Keratinocyte (primary cell): ENCODE measurements at regions not wholly inside any gene's neighbourhood (a gene's known extent, or its start where the extent isn't known, plus 50 kb on each side); places are given as distances from the start of the nearest gene placed in this dataset.

ENCODE experiments used
- EZH2 ChIP-seq: IDR thresholded peaks from one replicate; pipeline ENCODE4 v1.6.1; 2012; ENCODE audit warnings: inconsistent platforms, mild to moderate bottlenecking, low read length, moderate library complexity
- TF ChIP-seq, protein P1 (sequence below), 3 experiments: IDR thresholded peaks in 1 of 3; conservative IDR thresholded peaks in 1 of 3; optimal IDR thresholded peaks in 1 of 3; 2 replicates in 2 of 3; 3 replicates in 1 of 3; pipeline versions ENCODE3 to v1.5.1; 2011; ENCODE audit warnings: low read length in 3 of 3, mild to moderate bottlenecking in 3 of 3, moderate library complexity in 2 of 3, control low read depth in 1 of 3, inconsistent platforms in 1 of 3; ENCODE audit not compliant: insufficient read depth in 2 of 3; ENCODE audit errors: extremely low read depth in 1 of 3

DNA sequence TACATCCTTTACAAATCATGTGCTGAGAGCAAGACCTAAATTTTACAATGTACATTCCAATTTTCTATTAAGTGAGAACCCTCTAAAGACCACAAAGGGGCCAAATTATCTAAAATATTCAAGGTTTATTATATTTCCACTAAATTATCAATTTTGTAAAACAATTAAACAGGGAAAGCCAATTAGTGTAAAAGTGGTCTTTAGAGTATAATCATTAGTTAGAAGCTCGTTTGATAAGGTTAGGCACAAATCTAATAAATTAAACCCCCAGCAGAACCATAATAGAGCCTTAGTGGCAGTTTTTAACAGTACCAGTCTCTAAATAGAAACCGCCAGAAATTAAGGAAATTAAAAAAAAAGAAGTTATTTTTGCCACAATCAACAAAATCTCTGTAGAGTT lies 249.1 kb upstream of the MANEA start:
- TF ChIP-seq, protein P1, sequence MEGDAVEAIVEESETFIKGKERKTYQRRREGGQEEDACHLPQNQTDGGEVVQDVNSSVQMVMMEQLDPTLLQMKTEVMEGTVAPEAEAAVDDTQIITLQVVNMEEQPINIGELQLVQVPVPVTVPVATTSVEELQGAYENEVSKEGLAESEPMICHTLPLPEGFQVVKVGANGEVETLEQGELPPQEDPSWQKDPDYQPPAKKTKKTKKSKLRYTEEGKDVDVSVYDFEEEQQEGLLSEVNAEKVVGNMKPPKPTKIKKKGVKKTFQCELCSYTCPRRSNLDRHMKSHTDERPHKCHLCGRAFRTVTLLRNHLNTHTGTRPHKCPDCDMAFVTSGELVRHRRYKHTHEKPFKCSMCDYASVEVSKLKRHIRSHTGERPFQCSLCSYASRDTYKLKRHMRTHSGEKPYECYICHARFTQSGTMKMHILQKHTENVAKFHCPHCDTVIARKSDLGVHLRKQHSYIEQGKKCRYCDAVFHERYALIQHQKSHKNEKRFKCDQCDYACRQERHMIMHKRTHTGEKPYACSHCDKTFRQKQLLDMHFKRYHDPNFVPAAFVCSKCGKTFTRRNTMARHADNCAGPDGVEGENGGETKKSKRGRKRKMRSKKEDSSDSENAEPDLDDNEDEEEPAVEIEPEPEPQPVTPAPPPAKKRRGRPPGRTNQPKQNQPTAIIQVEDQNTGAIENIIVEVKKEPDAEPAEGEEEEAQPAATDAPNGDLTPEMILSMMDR (optimal IDR thresholded peaks at IDR 0.05 in 1 of 3, IDR thresholded peaks at IDR 0.05 in 1 of 3, conservative IDR thresholded peaks at IDR 0.05 in 1 of 3; ENCODE audit: extremely low read depth in 1 of 3, insufficient read depth in 2 of 3, low read length in 3 of 3), result no peak
- TF ChIP-seq EZH2, result no peak
